GM19023 (cell line): ENCODE measurements at regions not wholly inside any gene's neighbourhood (a gene's known extent, or its start where the extent isn't known, plus 50 kb on each side); places are given as distances from the start of the nearest gene placed in this dataset.

Experiments used
- ATAC-seq: cut with Tn5 transposase; IDR thresholded peaks from one replicate; pipeline ENCODE4 v1.9.1; 2021; ENCODE audit warnings: mild to moderate bottlenecking, moderate library complexity; ENCODE audit not compliant: unreplicated experiment

DNA sequence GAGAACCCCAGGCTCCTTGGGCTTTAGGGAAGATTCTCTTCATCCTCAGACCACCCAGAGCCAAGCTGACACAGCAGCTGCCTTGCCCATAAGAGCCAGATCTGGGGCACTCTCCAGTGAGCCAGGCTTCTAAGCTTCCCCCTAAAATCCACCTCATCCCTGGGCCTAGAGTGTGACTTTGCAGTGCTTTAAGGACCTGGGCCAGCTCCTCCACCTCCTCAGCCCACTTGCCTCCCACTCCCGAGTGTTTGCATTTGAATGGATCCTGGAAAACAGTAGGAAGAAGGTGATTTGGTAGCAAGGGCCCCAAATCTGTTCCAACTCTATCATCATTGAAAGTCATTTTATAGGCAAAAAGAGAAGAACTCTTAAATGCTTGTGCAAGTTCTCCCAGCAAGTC is 108.7 kb upstream of the UBL3 start:
- no peak for ATAC-seq

DNA sequence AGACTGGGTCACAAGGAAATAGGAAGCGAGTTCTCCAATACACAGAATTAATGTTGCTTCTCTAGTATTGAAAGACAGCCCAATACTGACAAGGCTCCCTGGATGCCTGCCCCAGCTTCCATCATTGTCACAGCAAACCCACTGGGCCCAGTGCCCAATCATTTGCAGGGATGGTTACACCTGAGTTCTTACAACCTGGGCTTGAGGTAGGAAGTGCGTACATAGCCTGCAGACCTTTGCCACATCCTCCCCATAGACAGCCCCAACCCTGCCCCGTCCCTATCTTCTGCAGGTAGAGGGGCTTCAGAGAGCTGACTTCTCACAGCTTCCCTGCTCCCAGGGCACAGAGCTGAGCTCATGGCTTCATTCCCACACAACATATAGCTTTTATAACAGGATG is 108.1 kb upstream of the UBL3 start:
- no peak for ATAC-seq

DNA sequence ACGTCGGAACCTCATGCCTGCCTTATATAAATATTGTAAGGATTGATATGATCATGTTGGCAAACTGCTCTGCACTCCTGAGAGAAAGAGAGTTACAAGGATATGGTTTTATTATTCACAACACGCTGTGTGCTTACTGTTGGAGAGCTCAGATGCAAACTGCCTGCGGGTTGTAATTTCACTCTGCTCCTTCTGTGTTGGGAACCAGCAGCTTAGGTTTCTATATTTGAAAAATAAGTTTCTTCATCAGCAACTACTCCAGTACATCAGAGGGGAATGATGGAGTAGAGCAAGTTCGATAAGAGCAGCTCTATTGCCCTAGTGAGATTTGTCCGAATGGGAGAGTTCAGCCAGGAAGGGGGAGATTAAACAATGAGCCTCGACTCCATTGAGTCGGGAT is 106.9 kb upstream of the UBL3 start:
- no peak for ATAC-seq

DNA sequence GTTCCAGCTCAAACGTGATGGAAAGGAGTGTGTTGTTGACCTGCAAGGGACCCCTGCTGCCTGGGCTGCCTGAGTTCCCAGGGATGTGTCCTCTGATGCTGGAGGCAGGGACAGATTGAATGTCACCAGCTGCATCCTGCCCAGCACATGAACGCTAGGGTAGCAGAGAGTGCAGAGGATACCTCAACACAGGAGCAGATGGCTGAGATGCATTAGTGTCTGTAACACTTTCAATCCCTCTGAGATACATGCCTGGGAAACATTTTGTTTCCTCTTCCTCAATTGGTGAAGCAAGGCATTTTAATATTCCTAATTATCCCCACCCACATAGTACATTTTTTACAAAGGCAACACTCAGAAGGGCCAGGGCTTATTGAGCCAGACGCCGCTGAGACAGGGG is 106.4 kb upstream of the UBL3 start:
- no peak for ATAC-seq

DNA sequence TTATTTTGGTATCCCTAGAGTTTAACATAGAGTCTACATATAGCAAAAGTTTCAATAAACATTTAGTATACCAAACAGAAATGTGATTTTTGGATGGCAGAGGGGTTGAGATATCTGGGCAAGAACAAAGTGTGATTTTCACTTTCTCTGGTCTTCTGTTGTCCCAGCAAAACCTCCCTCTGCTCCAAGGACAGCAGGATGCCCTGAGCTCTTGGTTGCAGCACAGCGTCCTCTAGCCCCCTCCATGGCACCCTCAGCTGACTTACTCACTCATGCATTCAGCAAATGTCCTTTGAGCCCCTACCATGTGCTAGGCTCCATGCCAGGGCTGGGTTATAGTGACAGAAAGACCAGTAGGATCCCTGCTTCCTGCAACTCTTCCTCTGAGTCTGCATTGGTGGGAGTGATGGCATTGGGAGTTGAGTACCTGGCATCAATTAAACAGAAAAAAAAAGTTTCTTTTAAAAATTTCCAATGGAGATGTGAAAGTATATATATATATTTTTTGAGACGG is 104.8 kb upstream of the UBL3 start:
- no peak for ATAC-seq

DNA sequence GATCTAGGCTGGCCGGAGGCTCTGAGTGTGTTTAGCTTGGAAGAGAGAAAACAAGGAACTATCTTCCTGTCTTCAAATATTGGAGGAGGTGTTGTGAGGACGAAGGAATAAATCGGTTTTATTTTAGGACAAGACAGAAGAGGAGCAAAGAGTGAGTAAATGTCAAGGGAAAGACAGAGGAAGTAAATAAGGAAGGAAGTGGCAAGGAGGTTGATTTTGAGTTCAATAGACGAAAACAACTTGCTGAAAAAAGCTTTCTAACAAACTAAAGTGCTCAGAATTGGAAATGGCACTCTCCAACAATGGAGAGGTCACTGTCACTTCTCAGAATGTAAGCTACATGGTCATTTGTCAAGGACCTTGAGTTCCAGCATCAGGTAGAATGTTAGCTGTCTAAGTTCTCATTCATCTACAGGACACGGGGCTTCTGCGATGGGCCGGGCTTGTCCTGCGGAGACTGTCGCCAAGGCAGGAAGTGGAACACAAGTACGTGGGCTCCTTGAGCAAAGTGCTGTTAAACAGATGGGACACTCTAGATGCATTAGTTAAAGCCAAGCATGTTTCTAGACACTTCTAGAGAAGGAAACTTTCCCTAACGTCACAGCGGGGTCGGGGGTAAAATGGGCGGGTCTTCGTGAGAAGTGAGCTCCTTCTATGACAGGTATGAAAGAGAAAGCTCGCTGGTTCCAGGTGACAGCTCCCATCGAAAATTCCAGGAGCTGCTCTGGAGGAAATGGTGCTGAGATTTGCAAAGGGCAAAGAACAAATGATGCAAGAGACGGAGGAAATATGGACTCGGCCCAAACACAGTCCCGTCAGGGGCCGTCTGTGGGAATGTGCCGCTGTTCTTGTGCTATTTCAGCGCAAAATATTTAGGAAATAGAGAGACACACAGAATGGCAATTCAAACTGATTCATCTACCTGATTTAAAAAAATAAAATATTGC is 103.9 kb upstream of the UBL3 start:
- ATAC-seq: no peak

DNA sequence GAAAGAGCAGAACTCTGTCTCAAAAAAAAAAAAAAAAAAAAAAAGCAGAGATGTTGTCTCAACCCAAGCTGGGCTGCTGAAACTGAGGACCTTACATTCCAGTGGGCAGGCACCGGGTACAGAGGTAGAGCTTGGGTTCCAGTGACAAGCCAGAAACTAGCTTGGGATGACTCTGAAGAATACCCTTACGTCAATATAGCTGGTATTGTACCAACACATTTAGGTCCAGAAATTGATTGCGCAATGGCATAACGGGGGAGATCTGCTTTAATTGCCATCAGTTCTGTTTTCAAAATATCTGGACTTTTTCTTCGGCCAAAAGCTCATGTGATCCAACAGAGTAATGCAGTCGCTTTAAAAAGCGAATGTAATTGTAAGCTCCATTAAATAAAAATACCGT is 103.1 kb upstream of the UBL3 start:
- no peak for ATAC-seq

DNA sequence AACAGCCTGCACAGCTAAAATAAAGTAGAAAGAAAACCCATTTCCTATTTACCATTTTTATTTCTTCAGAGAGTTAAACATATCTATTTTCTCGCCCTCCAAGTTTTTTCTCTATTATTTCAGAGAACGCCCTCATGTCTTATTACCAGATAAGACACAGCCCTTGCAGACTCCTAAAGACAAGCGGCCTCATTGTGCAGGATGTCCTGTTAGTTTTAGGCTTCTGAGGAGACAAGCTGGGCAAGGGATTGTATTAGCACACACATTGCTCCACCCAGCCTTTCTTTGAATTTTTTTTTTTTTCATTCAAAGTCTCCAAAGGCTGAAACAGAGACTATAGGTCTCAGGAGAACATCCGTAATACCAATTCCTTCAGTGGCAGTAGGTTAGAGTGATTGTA is 101.8 kb upstream of the UBL3 start:
- ATAC-seq: no peak

DNA sequence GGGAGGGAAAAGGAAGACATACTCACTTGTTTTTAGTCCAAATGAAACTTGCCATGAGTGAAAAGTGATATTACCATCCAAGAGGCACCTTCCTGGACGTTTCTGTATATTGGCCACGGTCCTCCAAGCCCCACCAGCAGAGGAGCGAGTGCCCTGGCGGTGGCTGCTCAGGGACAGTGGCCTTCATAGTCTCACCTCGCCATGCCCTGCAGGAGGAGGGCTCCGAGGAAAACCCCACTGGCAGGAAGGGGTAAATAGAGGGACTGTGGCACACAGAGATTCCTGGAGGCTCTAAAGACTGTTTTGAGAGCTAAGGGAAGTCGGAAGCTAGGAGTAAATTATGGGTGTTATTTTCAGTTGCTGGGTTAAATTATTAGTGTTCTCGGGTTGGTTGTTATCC is 98.4 kb upstream of the UBL3 start:
- ATAC-seq: no peak

DNA sequence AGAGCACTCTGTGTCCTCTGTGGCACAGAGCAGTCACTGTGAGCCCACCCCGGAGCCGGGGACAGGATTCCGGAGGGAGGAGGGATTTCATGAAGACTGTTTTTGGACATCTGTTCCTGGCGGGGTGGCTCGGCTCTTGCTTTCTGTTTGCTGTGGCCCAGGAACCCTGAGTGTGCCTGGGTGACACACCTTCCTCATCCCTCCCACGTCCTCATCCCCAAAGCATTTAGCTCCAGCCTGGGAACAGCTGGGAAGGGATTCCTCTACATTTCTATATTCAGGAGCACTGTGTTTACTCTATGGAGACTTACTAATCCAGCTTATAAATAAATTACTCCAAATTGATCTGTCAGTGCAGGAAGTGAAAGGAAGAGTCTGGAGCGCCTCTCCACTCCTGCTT is 97.8 kb upstream of the UBL3 start:
- ATAC-seq: no peak

DNA sequence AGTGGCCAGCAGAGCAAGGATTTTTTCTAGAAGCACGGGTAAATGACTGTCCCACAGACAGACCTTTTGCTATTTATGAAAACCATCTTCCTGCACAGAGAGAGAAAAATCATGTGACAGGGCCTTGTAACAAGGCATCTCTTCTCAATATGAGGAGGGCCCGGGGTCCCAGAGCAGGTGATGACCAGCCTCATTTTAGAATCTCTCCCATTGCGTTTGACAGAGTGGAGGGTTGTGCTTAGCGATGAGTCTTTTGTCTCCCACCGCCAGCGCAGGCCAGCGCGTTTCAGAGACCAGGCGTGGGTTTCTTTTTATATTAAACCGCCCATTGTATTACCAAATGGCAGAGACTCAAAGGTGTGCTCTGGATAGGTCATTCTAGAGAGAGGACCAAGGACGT is 97.4 kb upstream of the UBL3 start:
- ATAC-seq: no peak

DNA sequence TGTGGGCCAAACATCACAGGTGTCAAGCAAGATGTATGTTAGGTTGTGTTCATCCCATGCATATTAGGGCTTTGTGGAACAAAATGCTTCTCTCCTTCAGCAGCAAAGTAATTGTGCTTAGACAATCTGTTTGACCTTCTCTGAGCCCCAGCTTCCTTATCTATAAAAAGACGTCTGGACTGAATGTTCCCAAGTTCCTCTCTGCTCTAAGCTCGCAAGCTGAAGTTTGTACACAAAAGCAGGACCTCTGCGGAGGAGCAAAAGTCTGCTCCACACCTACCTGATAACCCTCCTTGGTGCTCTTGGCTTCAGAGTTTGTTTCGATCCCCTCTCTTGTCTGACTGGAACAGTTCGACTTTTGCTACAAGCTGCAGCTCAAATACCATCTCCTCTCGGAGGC is 95.7 kb upstream of the UBL3 start:
- no peak for ATAC-seq

DNA sequence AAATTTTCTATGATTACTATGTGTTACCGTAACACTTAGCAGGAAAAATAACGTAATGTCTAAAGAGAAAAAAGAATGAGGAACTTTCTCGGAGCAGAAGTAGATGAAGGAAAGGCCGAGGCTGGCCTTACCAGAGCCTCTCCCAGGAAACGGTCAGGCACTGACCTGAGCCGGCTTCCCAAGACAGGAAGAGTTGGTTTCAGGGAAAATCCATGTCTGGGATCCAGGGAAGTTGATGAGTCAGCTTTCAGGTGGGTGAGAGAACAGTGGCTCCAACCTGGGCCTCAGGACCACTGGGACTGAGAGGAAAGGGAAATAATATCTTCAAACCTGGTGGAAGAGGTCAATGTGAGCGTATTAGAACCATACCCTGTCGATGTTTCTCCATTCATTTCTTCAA is 93.3 kb upstream of the UBL3 start:
- ATAC-seq: no peak

DNA sequence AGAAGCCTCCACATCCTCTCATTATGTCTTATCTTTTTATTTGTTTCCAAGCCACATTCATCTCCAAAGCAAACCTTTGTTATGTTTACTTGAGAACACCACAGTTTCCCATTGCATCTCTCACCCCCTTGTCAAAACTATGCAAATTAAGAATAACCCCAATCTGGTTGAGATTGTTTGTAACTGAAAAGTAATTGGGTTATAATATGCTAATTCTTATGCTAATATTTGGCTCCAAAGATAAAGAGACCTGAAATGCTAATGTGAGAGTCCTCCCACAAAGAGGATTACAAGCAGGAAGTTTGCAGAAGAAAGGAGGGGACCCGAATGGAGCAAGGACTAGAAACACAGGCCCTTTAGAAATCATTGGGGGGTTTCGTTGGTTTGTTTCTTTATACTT is 92.9 kb upstream of the UBL3 start:
- ATAC-seq: no peak

DNA sequence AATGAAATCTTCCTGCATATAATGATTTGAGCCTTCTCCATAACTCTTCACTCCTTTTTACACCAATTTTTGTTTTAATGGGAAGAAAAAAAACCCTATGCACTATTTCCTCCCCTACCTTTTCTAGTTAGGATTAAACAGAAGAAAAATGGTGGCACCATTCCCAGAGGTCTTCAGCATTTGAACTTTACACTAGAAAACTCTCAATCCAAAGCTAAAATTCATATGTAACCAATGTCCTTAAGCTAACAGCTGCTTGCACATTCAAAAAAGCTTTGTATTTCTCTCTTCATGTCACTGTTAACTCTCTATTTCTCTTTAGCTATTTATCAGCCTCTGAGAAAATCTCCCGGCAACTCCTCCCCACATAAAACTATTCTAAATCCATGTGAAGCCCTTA is 90.3 kb upstream of the UBL3 start:
- ATAC-seq: no peak

DNA sequence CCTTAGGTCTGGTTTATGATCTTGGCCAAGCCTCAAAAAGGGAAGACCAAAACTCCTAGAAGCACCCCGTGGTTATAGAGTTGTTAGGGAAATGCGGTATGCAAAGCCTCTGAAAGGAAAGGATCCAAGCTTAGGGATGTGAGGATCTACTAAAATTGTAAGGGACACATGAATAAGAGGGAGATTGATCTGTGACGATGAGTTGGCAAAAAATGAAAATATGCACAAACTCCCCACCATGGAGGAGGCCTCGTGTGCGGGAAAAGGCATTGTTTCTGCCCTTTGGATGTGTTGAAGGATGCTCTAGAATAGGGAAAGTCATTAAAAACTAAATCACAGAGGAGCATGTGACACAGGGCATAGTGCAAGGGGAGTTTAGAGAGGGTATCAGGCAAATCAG is 88.7 kb upstream of the UBL3 start:
- ATAC-seq: no peak

DNA sequence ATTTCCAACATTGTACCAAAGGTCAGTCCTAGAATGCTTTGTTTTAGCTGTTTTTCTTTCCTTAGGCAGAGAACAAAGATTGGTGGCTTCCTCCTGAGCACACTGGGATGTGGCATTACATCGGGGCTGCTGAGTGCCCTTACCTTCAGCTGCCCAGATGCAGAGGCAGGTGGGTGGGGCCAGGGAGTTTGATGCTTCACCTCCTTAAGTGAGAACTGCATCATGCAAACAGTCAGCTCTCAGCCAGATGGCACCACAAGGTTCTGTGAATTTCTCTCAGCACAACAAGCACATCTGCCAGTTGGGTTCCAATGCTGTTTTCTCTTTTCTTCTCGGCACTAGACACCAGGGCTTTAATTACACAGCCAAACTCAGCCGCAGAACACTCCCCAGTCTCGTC is 87.4 kb upstream of the UBL3 start:
- ATAC-seq: no peak

DNA sequence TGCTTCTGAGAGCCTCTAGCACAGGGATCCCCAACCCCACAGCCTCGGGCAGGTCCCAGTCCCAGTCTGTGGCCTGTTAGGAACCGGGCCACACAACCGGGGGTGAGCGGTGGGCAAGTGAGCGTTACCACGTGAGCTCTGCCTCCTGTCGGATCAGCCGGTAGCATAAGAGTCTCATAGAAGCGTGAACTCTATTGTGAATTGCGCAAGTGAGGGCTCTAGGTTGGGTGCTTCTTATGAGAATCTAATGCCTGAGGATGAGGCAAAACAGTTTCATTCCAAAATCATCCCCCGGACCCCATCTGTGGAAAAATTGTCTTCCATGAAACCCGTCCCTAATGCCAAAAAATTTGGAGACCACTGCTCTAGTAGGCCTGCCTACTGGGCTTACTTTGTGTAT is 87.0 kb upstream of the UBL3 start:
- no peak for ATAC-seq

DNA sequence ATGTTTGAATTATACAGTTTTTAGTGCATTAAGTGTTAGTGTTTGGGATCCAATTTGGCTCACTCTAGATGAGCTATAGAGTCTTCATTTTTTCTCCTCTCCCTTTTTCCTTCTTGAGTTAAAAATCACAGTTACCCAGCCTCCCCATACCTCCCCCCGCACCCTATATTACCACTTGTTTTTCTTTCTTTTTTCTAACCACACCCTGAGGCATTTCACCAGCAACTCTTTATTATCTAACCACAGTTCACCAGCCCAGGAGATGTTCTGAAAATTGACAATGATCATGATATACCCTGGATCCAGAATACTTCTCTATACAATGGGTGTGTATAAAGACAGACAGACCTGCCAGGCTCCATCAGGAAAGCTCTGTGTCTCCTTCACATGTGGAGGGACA is 86.5 kb upstream of the UBL3 start:
- no peak for ATAC-seq

DNA sequence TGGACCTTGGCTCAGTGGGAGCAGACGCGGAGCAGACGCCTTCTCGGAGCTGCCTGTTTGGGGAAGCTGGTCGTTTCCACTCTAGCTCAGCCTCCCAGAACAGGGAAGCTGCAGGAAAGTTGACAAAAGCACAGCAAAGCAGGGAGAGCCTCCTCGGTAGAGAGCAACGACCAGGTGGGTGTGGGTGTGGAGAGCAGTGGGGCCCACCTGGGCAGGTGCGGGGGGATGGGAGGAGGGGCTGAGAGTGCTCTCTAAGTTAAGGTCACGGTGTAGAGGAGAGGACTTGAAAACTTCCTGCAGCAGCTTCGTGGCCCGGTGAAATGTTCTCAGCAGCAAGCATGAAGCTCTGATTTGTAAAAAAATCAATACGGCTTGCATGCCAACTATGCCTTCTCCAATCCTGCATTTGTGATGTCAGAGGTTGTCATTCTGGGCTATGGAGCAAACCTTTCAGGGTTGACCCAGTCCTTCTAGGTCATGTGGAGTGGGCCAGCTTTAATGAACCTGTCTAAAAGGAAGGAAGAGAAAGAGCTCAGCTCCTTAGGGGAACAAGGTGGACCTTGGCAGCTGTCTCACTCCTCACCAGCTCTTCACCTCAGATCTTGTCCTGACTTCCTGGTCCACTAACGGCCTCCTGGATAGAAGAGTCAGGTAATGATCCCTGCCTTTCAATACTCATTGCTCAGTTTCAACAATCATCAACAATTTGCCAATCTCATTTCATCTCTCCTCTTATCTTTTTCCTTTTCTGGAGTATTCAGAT is 85.8 kb upstream of the UBL3 start:
- peak; percentile 21 for ATAC-seq

DNA sequence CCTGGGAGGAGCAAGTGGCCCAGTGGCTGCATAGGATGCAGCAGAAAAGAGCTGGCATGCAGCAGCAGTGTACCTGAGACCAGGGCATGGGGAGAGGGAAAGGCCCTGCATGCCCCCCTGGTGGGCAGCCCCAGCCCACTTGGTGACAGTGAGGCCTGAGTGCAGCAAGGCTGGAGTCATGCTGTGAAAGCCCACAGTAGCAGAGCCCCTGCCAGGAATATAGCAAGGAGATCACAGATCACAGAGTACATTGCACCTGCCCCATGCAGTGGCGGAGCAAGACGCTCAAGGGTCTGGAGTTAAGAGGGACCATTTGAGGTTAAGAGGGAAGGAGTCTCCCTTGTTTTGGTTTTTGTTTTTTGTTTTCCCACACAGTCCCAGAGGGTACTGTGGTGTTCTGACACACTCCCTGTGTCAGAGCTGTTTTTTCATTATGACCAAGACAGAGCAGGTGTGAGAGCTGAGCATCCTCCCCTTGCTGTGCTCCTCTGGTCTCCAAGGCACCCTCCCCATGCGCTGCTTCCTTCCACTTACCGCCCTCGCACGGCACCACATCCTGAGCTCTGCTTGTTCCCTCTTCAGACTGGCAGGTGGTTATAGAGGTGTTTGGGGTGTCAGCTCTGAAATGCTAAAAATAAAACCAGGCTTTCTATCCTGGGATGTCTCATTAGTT is 85.0 kb upstream of the UBL3 start:
- ATAC-seq: peak; percentile 94
